LNCaP clone FGC (cell line): ENCODE measurements at regions not wholly inside any gene's neighbourhood (a gene's known extent, or its start where the extent isn't known, plus 50 kb on each side); places are given as distances from the start of the nearest gene placed in this dataset.

Experiments
- DNase-seq: peaks from one replicate; pipeline ENCODE4 v3.0.0-alpha.2; 2011; ENCODE audit warnings: low read depth
- H3K4me3 ChIP-seq: 2 replicates; pipeline ENCODE4 v1.5.1; 2011; ENCODE audit warnings: mild to moderate bottlenecking, low read depth, low read length, control low read depth
- CTCF ChIP-seq: IDR thresholded peaks from 2 replicates; pipeline ENCODE4 v1.5.1; 2012; ENCODE audit warnings: mild to moderate bottlenecking; ENCODE audit not compliant: control insufficient read depth, insufficient read depth; ENCODE audit errors: extremely low read depth

GRCh38 chr3:145981056-145981455, 179.9 kb downstream of the PLOD2 start:
- DNase-seq = no peak
- H3K4me3 ChIP-seq = no peak overlapping the region

GRCh38 chr3:145983101-145983500, 177.9 kb downstream of the PLOD2 start:
- H3K4me3 ChIP-seq = no peak overlapping the region
- TF ChIP-seq CTCF = no peak
- DNase-seq = no peak

More at GRCh38 chr3:145981056-145981455, 179.9 kb downstream of the PLOD2 start:
- no peak for TF ChIP-seq CTCF
